HG03064 (cell line): ENCODE measurements at regions not wholly inside any gene's neighbourhood (a gene's known extent, or its start where the extent isn't known, plus 50 kb on each side); places are given as distances from the start of the nearest gene placed in this dataset.

Experiments
- ATAC-seq: cut with Tn5 transposase; IDR thresholded peaks from one replicate; pipeline ENCODE4 v1.9.1; 2021; ENCODE audit warnings: low read depth; ENCODE audit not compliant: unreplicated experiment

DNA sequence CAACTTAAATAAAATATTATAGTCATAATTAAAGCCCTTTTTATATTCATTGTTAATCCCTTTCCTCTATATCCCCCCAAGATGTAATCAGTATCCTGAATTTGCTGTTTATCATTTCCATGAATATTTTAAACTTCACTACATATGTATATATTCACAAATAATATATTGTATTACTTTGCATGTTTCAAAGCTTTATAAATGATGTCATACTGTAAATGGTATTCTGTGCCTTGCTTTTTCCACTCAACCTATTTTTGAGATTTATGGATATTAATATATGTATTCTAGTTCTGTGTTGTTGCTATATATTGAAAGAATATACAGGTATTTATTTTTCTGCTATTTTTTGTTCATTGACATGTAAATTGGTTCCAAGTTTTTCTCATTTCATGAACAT is 173.1 kb downstream of the CCDC71L start:
- ATAC-seq: no peak

DNA sequence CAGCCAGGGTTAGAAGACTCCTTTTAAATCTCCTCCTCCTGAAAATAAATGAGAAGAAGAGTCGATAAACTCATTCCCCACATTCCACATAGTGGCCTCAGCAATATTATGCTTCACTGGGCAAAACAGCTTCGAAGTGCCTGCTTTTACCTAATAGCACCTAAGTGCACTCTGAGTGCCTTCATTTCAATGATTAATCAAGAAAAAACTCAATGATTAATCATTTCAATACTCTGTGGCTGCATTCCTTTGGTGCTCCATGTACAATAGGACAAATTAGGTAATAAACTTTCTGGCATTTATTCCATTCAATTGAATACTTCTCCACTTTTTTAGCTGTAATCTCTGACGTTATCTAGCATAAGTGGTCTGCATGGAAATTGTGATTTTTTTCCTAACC is 174.6 kb downstream of the CCDC71L start:
- ATAC-seq: no peak

DNA sequence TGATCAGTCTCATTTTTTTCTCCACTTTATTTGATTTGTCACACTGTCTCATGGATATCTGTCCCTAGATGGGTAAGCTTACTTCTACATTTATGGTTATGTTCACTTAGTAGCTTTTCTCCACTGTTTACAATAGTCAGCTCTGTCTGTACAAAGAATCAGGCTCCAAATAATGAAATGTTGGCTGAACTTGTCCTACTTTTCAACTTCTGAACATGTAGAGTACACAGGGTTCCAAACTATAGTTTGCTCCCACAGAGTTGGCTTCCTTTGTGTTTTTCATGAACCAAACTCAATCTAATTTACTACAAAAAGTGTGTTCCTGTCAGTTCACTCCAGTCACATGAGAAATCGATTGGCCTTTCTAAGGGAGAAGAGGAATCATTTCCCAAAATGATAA is 175.0 kb downstream of the CCDC71L start:
- no peak for ATAC-seq

DNA sequence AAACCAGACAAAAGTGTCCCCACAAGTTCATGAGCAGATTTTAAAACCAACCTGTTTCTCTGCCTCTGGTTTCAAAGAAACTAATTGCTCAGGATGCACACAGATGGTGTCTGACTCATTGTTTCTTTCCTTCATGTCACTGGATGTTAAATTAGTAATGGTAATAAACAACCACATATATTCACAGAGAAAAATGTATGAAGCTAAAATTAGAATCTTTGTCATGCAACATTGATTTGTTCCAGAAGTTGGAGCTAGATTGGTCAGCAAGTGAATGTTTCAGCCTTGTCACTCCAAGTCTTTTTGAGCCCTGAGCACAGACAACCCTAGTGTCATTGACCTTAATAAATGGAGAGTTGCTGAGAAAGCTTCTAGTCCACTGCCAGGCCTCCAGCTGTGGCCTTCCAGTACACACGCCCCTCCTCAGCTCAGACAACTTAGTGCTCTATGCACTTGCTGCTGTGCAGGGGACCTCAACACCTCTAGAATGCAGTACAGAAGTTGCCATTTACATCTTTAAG is 175.9 kb downstream of the CCDC71L start:
- no peak for ATAC-seq

DNA sequence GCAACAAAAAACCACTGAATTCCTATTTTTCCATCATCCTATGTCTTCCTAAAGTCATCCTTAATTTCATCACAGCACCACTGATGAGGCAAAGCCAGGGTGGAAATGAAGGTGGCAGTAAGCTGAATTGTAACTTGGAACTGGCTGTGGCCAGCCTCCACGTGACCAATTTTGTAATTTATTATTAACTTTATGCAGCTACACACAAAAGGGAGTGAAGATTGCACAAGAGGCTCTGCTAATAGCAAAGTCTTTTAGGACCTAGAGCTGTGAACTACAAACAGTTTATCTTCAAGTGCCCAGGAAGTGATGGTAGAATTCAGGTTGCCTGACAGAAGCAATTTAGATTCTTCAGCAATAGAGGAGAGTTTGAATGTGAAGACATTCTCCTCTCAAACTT is 176.4 kb downstream of the CCDC71L start:
- no peak for ATAC-seq

DNA sequence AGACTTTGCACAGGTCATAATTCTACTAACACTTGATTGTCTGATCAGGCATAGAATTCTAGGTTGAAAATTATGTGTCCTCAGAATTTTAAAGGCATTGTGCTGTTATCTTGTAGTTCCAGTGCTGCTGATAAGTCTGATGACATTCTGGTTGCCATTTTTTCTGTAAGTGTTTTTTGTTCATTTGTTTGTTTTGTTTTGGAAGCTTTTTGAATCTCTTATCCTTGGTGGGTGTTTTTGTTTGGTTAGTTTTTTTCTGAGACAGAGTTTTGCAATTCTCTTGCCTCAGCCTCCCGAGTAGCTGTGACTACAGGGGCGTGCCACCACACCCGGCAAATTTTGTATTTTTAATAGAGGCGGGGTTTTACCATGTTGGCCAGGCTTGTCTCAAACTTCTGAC is 178.9 kb downstream of the CCDC71L start:
- ATAC-seq: no peak

DNA sequence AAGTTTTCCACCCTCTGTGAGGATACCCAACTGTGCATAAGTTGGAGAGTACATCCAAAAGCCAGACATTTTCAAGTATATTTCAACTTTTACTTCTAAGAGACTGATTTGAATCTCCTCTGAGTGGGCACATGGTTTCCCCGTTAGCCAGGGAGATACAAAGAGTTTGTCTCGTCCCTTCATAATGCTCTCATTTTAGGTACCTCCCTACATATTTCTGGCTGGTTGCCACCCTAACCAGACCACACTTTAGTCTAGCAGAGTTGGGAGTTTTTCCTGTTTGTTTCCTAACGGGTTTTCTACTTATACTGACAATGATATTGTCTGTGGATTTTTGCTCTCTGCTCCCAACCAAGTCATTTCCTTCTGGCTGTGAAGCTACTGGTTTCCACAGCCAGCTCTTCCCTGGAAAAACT is 180.3 kb downstream of the CCDC71L start:
- no peak for ATAC-seq

DNA sequence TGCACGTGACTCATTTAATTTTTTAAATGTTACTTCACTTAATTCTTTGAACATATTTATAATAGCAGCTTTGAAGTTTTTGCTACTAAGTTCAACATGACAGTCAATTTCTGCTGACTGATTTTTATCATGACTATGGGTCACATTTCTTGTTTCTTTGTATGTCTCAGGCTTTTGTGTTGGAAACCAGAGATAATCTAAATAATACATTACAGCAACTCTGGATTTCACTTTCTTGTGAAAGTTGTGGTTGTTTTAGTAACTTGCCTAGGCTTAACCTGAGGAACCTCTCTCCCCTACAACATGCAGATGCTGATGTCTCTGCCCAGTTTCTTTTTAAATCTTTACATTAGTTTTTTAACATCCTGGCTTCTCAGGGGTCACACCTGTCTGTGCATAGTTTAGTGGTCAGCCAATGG is 180.8 kb downstream of the CCDC71L start:
- peak; percentile 66 for ATAC-seq

DNA sequence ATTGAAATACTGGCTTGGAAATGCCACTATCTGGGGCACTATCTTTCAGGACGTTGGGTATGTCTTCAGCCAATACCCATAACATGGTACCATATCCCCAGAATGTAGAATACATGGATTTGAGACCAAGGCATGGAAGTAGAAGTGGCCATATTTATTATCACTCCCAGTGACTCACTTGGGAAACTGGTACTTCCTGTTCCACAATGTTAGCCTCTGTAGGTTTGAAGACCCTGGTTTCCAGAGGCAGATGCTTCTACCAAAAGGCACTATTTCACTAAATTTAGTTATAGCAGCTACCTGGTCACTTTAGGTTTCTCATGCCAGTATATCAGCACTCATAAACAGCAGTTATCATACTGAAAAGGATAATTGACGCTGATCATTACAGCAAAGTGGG is 184.2 kb downstream of the CCDC71L start:
- no peak for ATAC-seq

DNA sequence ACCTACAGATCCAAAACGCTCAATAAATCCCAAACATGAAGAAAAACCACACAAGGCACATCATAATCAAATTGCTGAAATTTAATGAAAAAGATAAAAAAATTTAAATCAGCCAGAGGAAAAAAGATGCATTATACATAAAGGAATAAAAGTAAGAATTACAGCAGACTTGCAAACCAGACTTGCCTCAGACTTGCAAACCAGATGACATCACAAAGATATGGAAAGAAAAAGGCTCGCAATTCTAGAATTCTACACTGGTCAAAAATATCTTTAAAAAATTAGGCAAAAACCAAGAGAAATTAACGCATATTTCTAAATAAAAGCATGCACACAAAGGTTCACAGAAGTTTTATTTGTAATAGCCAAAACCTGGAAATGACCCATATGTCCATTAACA is 188.0 kb upstream of the NAMPT start:
- no peak for ATAC-seq

DNA sequence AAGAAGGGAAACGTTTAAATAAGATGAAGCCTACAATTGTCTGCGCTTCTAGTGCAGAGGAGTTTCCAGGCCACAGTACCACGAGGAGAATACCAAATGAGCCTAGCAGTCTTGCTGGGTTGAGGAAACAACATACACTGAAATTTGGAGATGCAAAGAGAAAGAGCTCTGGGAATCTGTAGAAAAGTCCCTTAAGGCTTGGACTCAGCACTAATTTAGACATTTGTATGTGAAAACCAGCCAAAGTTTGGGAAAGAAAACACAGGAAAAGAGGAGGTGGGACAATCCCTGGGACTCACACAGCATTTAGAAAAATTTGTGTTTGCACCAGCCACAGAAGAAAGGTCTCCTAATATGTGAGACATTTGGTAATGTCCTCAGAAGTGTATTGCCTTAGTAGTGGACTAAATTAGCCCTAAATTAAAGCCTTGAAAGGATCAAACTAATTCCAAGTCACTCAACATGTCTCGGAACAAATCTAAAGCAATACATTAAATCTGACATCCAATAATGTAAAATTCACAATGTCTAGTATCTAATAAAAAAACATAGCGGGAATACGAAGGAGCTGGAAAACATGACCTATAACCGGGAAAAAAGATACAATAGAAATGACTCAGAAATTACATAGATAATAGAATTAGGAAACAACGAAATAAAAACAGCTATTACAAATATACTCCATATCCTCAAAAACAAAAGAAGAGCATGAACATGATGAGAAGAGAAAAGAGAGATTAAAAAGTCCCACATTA is 187.1 kb upstream of the NAMPT start:
- no peak for ATAC-seq

DNA sequence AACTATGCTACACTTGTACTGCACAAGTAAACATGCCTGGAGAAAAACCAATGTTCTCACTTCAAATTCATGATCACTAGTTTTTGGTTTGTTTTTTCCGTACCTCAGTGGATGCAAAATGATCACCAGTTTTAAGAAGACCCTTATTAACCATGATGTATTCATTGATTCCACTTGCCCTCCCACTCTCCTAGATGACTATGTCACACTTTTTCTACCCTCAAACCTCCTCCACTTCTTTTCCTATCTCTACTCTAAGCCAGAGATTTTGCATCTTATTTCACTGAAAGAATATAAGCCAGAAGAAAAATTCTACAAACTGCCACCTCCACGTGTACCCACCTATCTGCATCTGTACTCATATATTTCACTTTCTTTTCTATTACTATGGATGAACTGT is 186.2 kb upstream of the NAMPT start:
- no peak for ATAC-seq

DNA sequence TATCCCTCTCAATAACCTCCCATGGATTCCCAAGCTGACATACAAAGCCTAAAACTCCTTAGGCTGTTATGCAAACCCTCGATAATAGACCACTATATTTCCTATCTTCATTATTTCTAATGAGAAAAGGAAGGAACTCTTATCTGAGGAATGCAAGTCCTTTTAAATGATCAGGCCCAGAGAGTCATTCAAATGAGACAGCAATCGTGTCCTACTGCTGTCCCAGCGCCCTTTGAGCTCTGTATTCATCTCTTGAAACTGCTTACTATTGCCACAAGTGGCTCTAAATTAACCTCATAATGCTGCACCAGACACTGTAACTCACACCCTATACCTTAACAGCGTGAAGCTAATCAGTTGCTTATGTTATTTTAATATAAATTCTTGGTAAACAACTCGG is 182.1 kb upstream of the NAMPT start:
- ATAC-seq: no peak

DNA sequence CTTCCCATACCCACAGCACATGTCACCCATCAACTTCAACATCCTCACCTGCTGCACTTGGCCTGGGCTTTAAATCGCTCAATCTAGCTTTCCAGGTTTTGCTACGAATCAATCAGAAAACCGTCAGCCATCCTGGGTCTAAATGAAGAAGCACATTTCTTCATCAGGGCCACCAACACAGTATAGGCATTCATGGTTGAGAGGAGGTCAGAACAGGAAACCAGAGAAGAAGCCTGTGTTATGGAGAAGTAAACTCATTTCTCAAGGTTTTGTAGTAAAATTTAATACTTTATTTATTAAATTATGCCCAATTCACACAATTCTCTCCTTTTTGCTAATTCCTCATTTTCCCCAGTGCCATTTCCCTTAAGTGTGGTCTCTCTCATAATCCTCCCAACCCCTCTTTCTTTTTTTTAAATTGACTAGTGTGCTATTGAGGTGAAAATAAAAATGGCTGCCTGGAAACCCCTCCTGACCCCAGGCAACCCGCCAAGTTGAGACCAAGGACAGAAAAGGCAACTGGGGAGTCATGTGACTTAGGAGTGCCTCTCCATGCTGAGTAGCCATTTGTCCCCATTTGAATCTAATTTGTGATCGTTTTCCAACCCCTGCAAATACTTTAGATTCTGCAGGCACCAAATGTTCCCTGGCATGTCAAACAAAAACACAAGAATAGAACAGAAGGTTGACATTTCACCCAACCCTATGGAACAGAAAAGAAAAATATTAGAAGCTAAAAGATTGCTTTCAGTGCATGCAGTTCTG is 181.1 kb upstream of the NAMPT start:
- ATAC-seq: no peak

DNA sequence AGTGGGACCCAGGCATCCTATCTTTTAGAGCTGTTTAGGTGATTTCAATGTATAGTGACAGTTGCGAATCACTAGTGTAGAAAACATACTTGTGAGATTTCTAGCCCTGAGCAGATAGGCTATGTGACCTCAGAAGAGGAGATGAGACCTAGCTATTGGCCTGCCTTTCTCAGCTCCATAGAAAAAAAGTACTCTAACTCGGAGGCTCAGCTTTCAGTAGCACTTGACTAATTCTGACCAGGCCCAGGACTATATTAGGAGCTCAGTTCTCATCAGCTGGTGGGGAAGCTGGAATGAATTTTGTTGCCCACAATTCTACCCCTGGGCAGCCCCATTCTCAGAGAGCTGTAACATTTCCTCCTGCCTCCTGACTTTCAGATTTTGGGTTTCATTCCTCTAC is 179.9 kb upstream of the NAMPT start:
- no peak for ATAC-seq

DNA sequence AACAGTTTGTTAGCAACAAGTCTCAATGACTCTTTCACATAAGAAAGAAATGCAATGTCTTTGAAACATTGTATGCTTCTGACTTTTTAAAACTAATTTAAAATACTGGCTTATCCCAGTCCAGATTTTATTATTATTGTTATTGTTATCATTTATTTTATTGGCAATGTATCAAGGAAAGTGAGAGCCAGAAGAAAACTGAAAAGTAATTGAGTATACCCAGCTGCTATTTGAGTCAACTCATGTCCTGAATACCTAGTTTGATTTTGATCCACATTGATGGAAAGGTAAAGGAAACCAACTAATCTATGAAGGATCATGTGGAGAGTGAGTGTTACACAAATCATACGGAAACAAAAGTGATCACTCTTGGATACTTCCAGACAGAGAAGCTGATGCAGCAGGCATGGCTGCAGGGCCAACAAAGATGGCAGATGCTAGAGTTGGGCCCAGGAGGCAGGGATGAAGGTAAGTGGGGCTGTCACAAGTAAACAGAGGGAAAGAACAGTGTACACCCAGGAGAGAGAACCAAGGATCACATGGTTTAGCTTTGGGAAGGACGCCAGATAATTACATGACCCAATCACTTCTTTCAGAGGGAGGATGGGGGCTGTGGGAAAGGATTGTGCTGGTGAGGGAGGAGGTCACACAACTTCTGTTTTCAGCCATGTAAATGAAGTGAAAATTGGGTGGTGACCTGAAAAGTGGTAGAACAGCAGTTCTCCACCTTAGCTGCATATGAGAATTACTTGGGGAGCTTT is 179.2 kb upstream of the NAMPT start:
- ATAC-seq: no peak

DNA sequence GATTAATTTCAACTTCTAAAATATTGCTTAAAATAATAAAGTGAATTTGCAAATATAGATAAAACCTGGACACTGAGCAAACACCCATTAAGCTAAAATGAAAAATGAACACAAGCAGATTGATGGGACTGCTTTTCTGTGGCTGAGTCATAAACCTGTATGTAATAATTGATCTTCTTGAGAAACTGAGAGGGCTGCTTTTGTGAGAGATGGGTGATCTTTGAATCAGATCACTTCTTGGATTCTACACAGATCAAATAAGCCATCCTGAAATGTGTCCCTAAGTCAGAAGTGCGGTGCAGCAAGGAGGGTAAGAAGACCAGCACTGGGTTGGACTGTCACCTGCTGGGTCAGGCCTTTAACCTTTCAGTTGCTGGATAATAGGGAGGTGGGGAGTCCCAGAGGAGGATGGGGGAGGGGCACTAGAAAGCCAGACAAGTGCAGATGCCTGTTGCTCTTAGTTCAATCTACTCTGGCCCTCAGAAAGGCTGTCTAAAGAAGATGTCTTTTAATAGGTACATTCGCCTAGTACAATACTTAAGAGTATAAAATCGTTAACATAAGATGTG is 178.2 kb upstream of the NAMPT start:
- ATAC-seq: no peak

DNA sequence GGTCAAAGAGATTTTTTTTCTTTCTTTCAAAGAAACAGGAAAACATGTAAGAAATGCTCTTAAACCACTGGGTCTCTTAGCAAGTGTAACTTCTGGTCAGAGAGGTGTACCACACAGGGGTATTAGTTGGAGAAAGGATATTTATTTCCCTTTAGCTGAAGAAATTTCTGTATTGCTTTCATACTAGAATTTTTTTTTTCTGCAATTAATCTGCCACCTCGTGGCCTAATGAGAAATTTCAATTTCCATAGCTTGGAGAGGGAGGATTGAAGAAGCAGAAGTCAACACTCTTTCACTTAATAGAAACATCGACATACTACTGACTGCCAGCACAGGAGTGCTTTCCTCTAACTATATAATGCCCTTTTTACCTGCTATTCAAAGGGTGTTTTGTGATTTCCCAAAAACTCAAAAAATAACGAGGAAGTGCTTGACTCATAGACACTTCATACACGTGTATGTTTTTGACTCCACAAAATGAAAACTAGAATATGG is 177.6 kb upstream of the NAMPT start:
- ATAC-seq: no peak

DNA sequence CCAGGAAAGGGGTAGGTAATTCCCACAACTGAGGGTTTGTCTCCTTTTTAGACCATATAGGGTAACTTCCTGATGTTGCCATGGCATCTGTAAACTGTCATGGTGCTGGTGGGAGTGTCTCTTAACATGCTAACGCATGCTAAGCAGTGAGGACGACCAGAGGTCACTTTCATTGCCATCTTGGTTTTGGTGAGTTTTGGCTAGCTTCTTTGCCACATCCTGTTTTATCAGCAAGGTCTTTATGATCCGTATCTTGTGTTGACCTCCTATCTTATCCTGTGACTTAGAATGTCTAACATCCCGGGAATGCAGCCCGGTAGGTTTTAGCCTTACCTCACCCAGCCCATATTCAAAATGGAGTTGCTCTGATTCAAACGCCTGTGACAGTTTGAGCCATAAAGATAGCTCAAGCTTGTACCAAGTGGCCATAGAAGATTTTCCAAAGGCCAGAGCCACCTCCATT is 176.0 kb upstream of the NAMPT start:
- no peak for ATAC-seq

DNA sequence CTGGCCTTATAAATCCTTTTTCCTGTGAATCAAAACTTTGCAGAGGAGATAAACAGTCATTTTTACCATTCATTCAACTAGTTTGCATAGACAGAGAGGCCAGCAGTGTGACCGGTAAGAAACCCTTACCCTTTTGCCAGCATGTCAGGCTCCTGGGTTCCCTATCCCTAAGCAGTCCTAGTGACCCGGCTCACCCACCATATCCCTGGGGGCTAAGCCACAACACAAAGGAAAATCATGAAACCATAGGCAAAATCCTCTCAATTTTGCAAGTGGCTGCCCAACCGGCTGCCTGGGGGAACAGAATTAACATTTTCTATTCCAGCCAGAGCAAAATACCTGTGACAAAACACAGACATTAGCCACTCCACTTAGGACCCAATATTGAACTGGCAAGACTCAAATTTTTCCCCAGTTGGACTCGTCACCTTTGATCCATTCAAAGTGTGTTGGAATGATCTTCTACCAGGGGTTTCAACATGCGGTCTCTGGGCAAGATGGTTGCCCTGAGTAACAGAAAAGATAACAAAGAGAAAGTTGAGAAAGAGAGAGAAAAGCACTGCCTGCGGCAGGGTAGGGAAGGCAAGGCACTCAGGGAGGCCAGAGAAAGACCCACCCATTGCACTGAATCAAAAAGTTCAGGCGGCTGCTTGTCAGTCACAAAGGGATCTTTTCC is 174.8 kb upstream of the NAMPT start:
- ATAC-seq: no peak
